ENCODE measurements at regions not wholly inside any gene's neighbourhood (a gene's known extent, or its start where the extent isn't known, plus 50 kb on each side); places are given as distances from the start of the nearest gene placed in this dataset.

DNA sequence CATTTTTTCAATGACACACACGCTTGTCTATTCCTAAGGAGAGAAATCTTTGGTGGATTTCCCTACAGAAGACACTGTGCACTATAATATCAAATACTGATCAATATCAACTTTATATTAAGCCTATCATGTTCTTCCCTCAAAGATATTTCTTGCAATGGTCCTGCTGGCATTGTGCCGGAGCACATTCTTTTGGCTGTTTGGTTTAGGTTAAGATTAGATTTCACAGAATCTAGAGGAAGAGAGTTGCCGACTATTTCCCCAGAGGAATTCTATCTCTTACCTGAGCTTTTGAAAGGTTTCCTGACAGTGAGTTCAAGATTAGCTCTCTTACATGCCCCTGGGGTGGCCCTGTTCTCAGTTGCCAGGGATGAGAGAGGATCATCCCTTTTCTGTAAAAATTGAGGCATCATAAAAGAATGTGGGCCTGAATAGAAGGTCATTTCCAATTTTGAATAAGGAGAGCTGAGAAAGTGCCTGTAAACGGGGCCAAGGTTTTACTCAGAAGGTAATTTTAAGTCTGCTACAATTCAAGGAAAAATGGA lies 180.6 kb upstream of the ARHGAP20 start:
- TF ChIP-seq, protein P1, sequence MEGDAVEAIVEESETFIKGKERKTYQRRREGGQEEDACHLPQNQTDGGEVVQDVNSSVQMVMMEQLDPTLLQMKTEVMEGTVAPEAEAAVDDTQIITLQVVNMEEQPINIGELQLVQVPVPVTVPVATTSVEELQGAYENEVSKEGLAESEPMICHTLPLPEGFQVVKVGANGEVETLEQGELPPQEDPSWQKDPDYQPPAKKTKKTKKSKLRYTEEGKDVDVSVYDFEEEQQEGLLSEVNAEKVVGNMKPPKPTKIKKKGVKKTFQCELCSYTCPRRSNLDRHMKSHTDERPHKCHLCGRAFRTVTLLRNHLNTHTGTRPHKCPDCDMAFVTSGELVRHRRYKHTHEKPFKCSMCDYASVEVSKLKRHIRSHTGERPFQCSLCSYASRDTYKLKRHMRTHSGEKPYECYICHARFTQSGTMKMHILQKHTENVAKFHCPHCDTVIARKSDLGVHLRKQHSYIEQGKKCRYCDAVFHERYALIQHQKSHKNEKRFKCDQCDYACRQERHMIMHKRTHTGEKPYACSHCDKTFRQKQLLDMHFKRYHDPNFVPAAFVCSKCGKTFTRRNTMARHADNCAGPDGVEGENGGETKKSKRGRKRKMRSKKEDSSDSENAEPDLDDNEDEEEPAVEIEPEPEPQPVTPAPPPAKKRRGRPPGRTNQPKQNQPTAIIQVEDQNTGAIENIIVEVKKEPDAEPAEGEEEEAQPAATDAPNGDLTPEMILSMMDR (IDR thresholded peaks at IDR 0.05) = no peak
- TF ChIP-seq NR2C2 (CRISPR knock-in tag; IDR thresholded peaks at IDR 0.05) (no peak), ATF1 (CRISPR knock-in tag; IDR thresholded peaks at IDR 0.05) (no peak), FOXJ3 (CRISPR knock-in tag; IDR thresholded peaks at IDR 0.05; ENCODE audit: borderline replicate concordance) (no peak), GTF2I (CRISPR knock-in tag; conservative IDR thresholded peaks at IDR 0.05) (no peak), ZNF263 (CRISPR knock-in tag; IDR thresholded peaks at IDR 0.05; ENCODE audit: low read depth) (no peak), RELA (CRISPR knock-in tag; IDR thresholded peaks at IDR 0.05; ENCODE audit: borderline replicate concordance) (no peak)
- TF ChIP-seq, protein P2, sequence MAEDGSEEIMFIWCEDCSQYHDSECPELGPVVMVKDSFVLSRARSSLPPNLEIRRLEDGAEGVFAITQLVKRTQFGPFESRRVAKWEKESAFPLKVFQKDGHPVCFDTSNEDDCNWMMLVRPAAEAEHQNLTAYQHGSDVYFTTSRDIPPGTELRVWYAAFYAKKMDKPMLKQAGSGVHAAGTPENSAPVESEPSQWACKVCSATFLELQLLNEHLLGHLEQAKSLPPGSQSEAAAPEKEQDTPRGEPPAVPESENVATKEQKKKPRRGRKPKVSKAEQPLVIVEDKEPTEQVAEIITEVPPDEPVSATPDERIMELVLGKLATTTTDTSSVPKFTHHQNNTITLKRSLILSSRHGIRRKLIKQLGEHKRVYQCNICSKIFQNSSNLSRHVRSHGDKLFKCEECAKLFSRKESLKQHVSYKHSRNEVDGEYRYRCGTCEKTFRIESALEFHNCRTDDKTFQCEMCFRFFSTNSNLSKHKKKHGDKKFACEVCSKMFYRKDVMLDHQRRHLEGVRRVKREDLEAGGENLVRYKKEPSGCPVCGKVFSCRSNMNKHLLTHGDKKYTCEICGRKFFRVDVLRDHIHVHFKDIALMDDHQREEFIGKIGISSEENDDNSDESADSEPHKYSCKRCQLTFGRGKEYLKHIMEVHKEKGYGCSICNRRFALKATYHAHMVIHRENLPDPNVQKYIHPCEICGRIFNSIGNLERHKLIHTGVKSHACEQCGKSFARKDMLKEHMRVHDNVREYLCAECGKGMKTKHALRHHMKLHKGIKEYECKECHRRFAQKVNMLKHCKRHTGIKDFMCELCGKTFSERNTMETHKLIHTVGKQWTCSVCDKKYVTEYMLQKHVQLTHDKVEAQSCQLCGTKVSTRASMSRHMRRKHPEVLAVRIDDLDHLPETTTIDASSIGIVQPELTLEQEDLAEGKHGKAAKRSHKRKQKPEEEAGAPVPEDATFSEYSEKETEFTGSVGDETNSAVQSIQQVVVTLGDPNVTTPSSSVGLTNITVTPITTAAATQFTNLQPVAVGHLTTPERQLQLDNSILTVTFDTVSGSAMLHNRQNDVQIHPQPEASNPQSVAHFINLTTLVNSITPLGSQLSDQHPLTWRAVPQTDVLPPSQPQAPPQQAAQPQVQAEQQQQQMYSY (CRISPR knock-in tag; IDR thresholded peaks at IDR 0.05) = no peak
- TF ChIP-seq, protein P3, sequence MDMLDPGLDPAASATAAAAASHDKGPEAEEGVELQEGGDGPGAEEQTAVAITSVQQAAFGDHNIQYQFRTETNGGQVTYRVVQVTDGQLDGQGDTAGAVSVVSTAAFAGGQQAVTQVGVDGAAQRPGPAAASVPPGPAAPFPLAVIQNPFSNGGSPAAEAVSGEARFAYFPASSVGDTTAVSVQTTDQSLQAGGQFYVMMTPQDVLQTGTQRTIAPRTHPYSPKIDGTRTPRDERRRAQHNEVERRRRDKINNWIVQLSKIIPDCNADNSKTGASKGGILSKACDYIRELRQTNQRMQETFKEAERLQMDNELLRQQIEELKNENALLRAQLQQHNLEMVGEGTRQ (CRISPR knock-in tag; IDR thresholded peaks at IDR 0.05) = no peak
- TF ChIP-seq, protein P4, sequence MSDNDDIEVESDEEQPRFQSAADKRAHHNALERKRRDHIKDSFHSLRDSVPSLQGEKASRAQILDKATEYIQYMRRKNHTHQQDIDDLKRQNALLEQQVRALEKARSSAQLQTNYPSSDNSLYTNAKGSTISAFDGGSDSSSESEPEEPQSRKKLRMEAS (CRISPR knock-in tag; IDR thresholded peaks at IDR 0.05) = no peak
- TF ChIP-seq, protein P5, sequence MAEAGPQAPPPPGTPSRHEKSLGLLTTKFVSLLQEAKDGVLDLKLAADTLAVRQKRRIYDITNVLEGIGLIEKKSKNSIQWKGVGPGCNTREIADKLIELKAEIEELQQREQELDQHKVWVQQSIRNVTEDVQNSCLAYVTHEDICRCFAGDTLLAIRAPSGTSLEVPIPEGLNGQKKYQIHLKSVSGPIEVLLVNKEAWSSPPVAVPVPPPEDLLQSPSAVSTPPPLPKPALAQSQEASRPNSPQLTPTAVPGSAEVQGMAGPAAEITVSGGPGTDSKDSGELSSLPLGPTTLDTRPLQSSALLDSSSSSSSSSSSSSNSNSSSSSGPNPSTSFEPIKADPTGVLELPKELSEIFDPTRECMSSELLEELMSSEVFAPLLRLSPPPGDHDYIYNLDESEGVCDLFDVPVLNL (CRISPR knock-in tag; IDR thresholded peaks at IDR 0.05; ENCODE audit: borderline replicate concordance, low read depth) = no peak
- TF ChIP-seq, protein P6, sequence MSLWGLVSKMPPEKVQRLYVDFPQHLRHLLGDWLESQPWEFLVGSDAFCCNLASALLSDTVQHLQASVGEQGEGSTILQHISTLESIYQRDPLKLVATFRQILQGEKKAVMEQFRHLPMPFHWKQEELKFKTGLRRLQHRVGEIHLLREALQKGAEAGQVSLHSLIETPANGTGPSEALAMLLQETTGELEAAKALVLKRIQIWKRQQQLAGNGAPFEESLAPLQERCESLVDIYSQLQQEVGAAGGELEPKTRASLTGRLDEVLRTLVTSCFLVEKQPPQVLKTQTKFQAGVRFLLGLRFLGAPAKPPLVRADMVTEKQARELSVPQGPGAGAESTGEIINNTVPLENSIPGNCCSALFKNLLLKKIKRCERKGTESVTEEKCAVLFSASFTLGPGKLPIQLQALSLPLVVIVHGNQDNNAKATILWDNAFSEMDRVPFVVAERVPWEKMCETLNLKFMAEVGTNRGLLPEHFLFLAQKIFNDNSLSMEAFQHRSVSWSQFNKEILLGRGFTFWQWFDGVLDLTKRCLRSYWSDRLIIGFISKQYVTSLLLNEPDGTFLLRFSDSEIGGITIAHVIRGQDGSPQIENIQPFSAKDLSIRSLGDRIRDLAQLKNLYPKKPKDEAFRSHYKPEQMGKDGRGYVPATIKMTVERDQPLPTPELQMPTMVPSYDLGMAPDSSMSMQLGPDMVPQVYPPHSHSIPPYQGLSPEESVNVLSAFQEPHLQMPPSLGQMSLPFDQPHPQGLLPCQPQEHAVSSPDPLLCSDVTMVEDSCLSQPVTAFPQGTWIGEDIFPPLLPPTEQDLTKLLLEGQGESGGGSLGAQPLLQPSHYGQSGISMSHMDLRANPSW (CRISPR knock-in tag; conservative IDR thresholded peaks at IDR 0.05; ENCODE audit: low read depth) = no peak
